K562 (cell line): ENCODE measurements at regions not wholly inside any gene's neighbourhood (a gene's known extent, or its start where the extent isn't known, plus 50 kb on each side); places are given as distances from the start of the nearest gene placed in this dataset.

Source experiments
- ATAC-seq: fragments of 200-7000 bp; cut with Tn5 transposase; 3 replicates; pipeline ENCODE4 v1.9.1; 2020; ENCODE audit warnings: moderate library complexity
- BruUV-seq: library from RNA; stranded (reverse); fragments of 400-500 nt; replicated peaks from 2 replicates; lab custom pipeline; 2021; lab: Mats Ljungman, UMichigan
- CTCF ChIA-PET: fragments of 300-600 bp; formaldehyde crosslinking; extraction: SDS; loops from one replicate; lab custom pipeline; 2021; ENCODE audit warnings: low intra/inter-chr PET ratio; lab: Yijun Ruan, JAX
- POLR2A ChIA-PET: fragments of 300-600, 350-650 bp; sonication (Branson Sonifier 250); formaldehyde crosslinking; extraction: SDS; loops from one replicate; lab custom pipeline; 2021; ENCODE audit warnings: antibody characterized with exemption, inconsistent platforms; lab: Yijun Ruan, JAX
- DNase-seq, 4 experiments: peaks; one replicate each; pipeline versions ENCODE4 v3.0.0 to v3.0.0-alpha.2; 2011 to 2018; ENCODE audit warnings: low spot score in 3 of 4, mixed read lengths in 3 of 4; ENCODE audit errors: extremely low read depth in 1 of 4
- FAIRE-seq: peaks from 2 replicates; lab custom pipeline; 2011; peaks lifted over from hg19 to GRCh38; lab: Jason Lieb, UNC
- H2AFZ ChIP-seq: 2 replicates; pipeline ENCODE4 v1.6.0; 2011; ENCODE audit warnings: low read depth, low read length, control low read depth, inconsistent platforms
- H3K27ac ChIP-seq: fragments of 200-600 bp; 3 replicates; pipeline ENCODE4 v1.8.0; 2011; ENCODE audit warnings: low read depth, mild to moderate bottlenecking, control low read depth, inconsistent platforms, low read length, moderate library complexity, mixed read lengths; ENCODE audit errors: extremely low read depth
- H3K27me3 ChIP-seq, 2 experiments: fragments of 300-600 bp in 1 of 2; 2 replicates in 1 of 2; 3 replicates in 1 of 2; pipeline versions ENCODE4 v1.6.0 to v1.8.0; 2011; ENCODE audit warnings: inconsistent platforms in 2 of 2, low read length in 2 of 2, mild to moderate bottlenecking in 1 of 2, mixed read lengths in 1 of 2, moderate library complexity in 1 of 2; ENCODE audit not compliant: control insufficient read depth in 2 of 2, insufficient read depth in 2 of 2
- H3K36me3 ChIP-seq: fragments of 300-600 bp; 3 replicates; pipeline ENCODE4 v1.8.0; 2011; ENCODE audit warnings: mild to moderate bottlenecking, low read length, inconsistent platforms; ENCODE audit not compliant: control insufficient read depth, insufficient read depth
- H3K4me1 ChIP-seq, 2 experiments: fragments of 200-600 bp in 1 of 2; replicated peaks in 1 of 2; 2 replicates in 1 of 2; 3 replicates in 1 of 2; pipeline versions ENCODE4 v1.5.1 to v1.8.0; 2011; ENCODE audit warnings: inconsistent platforms in 2 of 2, low read length in 2 of 2, mild to moderate bottlenecking in 1 of 2, mixed read lengths in 1 of 2, moderate library complexity in 1 of 2; ENCODE audit not compliant: control insufficient read depth in 2 of 2, insufficient read depth in 2 of 2
- H3K4me2 ChIP-seq: 2 replicates; pipeline ENCODE4 v1.6.1; 2011; ENCODE audit warnings: low read length, control low read depth, inconsistent platforms, mixed read lengths; ENCODE audit not compliant: insufficient read depth
- H3K4me3 ChIP-seq: fragments of 200-600 bp; sonication (generic), shearing (Covaris generic); 2 replicates; pipeline ENCODE4 v1.5.1; 2016; ENCODE audit warnings: control low read depth, inconsistent platforms
- H3K79me2 ChIP-seq: fragments of 200-600 bp; 3 replicates; pipeline ENCODE4 v1.8.0; 2011; ENCODE audit warnings: low read length, inconsistent platforms; ENCODE audit not compliant: control insufficient read depth, insufficient read depth
- H3K9ac ChIP-seq, 2 experiments: 2 replicates each; pipeline versions ENCODE4 v1.6.0 to v1.6.1; 2011; ENCODE audit warnings: low read depth in 2 of 2, low read length in 2 of 2, control low read depth in 1 of 2, inconsistent platforms in 1 of 2, mild to moderate bottlenecking in 1 of 2, mixed read lengths in 1 of 2; ENCODE audit not compliant: insufficient read depth in 1 of 2
- H3K9me1 ChIP-seq: one replicate; pipeline ENCODE4 v1.6.0; 2011; ENCODE audit warnings: inconsistent platforms, mild to moderate bottlenecking, low read length, moderate library complexity; ENCODE audit not compliant: control insufficient read depth, insufficient read depth
- H3K9me3 ChIP-seq: replicated peaks from 2 replicates; pipeline ENCODE4 v1.5.1; 2011; ENCODE audit warnings: low read depth, low read length, inconsistent platforms; ENCODE audit not compliant: control insufficient read depth, insufficient read depth
- H4K20me1 ChIP-seq: replicated peaks from 2 replicates; pipeline ENCODE4 v1.6.1; 2011; ENCODE audit warnings: low read length, inconsistent platforms, mixed read lengths; ENCODE audit not compliant: control insufficient read depth, insufficient read depth
- ATF4 ChIP-seq: fragments of 450-650 bp; formaldehyde crosslinking; IDR thresholded peaks from 2 replicates; pipeline ENCODE4 v1.4.0; 2022; ENCODE audit warnings: mild to moderate bottlenecking, moderate library complexity
- CBX2 ChIP-seq: fragments of 200-600 bp; sonication (generic); IDR thresholded peaks from one replicate; pipeline ENCODE4 v1.6.1; 2012; ENCODE audit warnings: mild to moderate bottlenecking, low read length, inconsistent platforms; ENCODE audit not compliant: insufficient read depth, poor library complexity, severe bottlenecking
- EP300 ChIP-seq: IDR thresholded peaks from 2 replicates; pipeline ENCODE4 v1.6.1; 2012; ENCODE audit warnings: low read length, improper control_type of control experiment
- GABPB1 ChIP-seq: sonication (generic); formaldehyde crosslinking; IDR thresholded peaks from 2 replicates; pipeline ENCODE4 v1.8.0; 2022; ENCODE audit warnings: mild to moderate bottlenecking, missing genetic modification reagents
- NFXL1 ChIP-seq: fragments of 450-650 bp; formaldehyde crosslinking; IDR thresholded peaks from 2 replicates; pipeline ENCODE4 v1.4.0; 2021; ENCODE audit warnings: mild to moderate bottlenecking
- PHTF2 ChIP-seq: fragments of 250-450 bp; sonication (Bioruptor Pico); IDR thresholded peaks from 2 replicates; pipeline ENCODE4 v1.5.0; 2021; ENCODE audit warnings: mild to moderate bottlenecking
- STAT5A ChIP-seq: IDR thresholded peaks from 2 replicates; pipeline ENCODE4 v1.6.1; 2012; ENCODE audit warnings: low read length, inconsistent platforms, borderline replicate concordance
- ZFP30 ChIP-seq: fragments of 250-450 bp; sonication (Bioruptor Pico); IDR thresholded peaks from 2 replicates; pipeline ENCODE4 v1.8.0; 2022; ENCODE audit warnings: moderate library complexity, mild to moderate bottlenecking, inconsistent platforms, borderline replicate concordance
- ZFP36 ChIP-seq: fragments of 150-350 bp; IDR thresholded peaks from 2 replicates; pipeline ENCODE4 v1.6.1; 2018; ENCODE audit warnings: low read length, low read depth; ENCODE audit not compliant: partially characterized antibody
- ZNF175 ChIP-seq: fragments of 200-800 bp; sonication (Bioruptor generic); IDR thresholded peaks from 2 replicates; pipeline ENCODE4 v1.6.1; 2016; ENCODE audit warnings: low read depth, mild to moderate bottlenecking, missing genetic modification characterization, missing compliant biosample characterization
- WGBS: fragments of 100-300 bp; shearing (Covaris generic); methylation state at CpG from one replicate; pipeline ENCODE4 v1.1.6; 2016; ENCODE audit warnings: low coverage, mixed read lengths; ENCODE audit not compliant: insufficient coverage; ENCODE audit errors: missing lambda C conversion rate; 5-methylcytosine and 5-hydroxymethylcytosine counted together
- in situ Hi-C: fragments of 300-500 bp; cut with MboI; formaldehyde crosslinking; loops from 4 replicates; pipeline ENCODE4 v1.15.0; 2018; ENCODE audit warnings: inconsistent platforms, mixed read lengths
- intact Hi-C: fragments of 100-400 bp; cut with micrococcal nuclease; formaldehyde crosslinking; loops from 2 replicates; pipeline ENCODE4 v1.14.2; 2022

DNA sequence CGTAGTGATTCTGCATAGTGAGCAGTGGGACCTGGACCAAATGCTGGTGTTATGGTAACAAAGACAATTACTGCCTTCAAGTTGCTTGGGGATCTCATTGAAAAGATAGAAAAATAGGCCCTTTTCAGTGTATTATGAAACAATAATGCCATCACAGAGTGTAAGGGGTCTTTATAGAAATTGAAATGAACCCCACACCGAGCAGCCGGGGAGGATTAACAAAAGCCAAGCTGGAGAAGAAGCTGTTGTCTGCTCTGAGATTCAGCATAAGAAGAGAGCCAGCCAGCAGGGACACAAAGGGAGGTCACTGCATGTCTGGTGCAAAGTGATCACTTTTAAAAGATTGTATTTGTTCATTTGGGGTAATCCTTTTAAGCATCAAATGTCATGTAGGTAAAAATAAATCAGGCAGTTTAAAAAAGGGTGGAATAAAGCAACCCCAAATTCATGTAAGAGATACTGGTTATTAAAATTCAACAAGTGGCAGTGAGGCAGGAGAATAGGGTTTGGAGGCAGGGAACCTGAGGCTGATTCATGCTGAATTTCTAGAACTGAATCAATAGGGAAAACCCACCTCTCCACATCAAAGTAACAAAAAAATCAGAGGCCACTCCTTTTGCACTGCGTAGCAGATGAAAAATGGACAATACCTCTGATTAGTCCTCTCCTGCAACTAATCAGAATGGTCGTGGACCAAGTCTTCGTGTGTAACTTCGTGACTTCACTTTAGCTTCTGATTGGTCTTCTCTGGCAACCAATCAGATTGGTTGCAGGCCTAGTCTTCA lies 1548.3 kb upstream of the SLC10A2 start:
- H3K36me3 ChIP-seq = no peaks in the 10 kb centered on the region
- H3K4me1 ChIP-seq = no peaks in the 10 kb centered on the region
- no peak for DNase-seq
- H3K9me3 ChIP-seq = no peaks in the 10 kb centered on the region
- CTCF ChIA-PET = no interaction called here
- in situ Hi-C loops (no loop called here), intact Hi-C loops (no loop called here)
- no peak overlapping the region for H2AFZ ChIP-seq
- no peaks in the 10 kb centered on the region for H3K9me1 ChIP-seq
- no peaks in the 10 kb centered on the region for H4K20me1 ChIP-seq
- POLR2A ChIA-PET = no interaction called here
- FAIRE-seq = no peak
- TF ChIP-seq ATF4 (CRISPR knock-in tag) = no peak
- H3K4me2 ChIP-seq = no peak overlapping the region
- no peak overlapping the region for H3K4me3 ChIP-seq
- WGBS = 2% methylated on average over 7 of the region's 7 CpGs
- BruUV-seq = no TSS peak
- ATAC-seq = no peak
- H3K9ac ChIP-seq = no peak overlapping the region
- no peaks in the 10 kb centered on the region for H3K27me3 ChIP-seq
- no peaks in the 10 kb centered on the region for H3K79me2 ChIP-seq
- no peak overlapping the region for H3K27ac ChIP-seq

DNA sequence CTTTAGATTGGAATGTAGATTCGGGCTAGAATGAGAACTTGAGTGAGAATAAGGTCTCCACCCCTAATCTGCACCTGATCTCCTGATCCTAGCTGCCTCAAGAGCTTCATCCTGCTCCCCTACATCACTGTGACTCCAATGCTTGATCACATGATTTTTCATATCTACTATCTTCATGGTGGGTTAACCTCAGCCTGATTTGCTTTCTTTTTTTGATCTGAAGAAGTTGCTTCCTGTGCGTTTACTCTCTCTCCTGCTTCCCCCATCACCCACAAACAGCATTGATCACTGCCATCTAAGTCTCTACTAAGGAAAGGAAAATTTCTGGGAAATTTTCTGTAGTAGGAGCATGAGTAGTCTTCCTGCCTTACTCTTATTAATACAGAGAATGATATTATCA lies 1542.1 kb upstream of the SLC10A2 start:
- TF ChIP-seq ZFP36 = no peak
- TF ChIP-seq NFXL1 (CRISPR knock-in tag) = no peak
- no peak for TF ChIP-seq EP300
- TF ChIP-seq GABPB1 (CRISPR knock-in tag) = no peak
- TF ChIP-seq ZFP30 (CRISPR knock-in tag) = no peak
- TF ChIP-seq CBX2 = no peak
- TF ChIP-seq ZNF175 (CRISPR knock-in tag) = no peak
- no peak for TF ChIP-seq PHTF2 (CRISPR knock-in tag)
- no peak for TF ChIP-seq STAT5A
- ATAC-seq (no peak), DNase-seq (no peak), FAIRE-seq (no peak)
- Histone ChIP-seq H4K20me1 (no peaks in the 10 kb centered on the region), H3K9me3 (no peaks in the 10 kb centered on the region), H3K27ac (no peak overlapping the region), H3K4me1 (no peaks in the 10 kb centered on the region), H3K4me2 (no peak overlapping the region), H3K27me3 (no peaks in the 10 kb centered on the region), H3K36me3 (no peaks in the 10 kb centered on the region), H2AFZ (no peak overlapping the region), H3K4me3 (no peak overlapping the region), H3K79me2 (no peaks in the 10 kb centered on the region), H3K9me1 (no peaks in the 10 kb centered on the region), H3K9ac (no peak overlapping the region)
- intact Hi-C loops (no loop called here), in situ Hi-C loops (no loop called here)
- ChIA-PET POLR2A (no interaction called here), CTCF (no interaction called here)
- WGBS = 0% methylated on average over 1 of the region's 2 CpGs
- no TSS peak for BruUV-seq
